ENCODE measurements at regions not wholly inside any gene's neighbourhood (a gene's known extent, or its start where the extent isn't known, plus 50 kb on each side); places are given as distances from the start of the nearest gene placed in this dataset.

DNA sequence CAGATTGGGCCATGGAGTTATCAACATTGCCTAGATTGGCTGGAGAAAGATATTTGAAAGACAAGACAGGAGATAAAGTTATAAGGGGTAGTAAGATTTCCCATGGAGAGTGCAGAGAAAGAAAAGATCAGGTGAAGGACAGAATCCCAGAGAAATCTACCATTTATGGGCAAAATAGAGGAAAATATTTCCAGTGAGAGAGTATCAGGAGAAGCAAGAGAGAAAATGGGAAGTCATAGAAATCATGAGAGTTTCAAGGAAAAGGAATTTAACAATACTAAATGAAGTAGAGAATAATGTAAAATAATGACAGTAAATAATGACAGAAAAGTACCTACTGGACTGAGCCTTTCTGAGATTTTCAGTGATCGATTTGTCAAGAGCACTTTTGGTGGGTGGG is 447.6 kb upstream of the CHST9 start:
- TF ChIP-seq POLR2A (IDR thresholded peaks at IDR 0.05): no peak
- TF ChIP-seq, protein P1, sequence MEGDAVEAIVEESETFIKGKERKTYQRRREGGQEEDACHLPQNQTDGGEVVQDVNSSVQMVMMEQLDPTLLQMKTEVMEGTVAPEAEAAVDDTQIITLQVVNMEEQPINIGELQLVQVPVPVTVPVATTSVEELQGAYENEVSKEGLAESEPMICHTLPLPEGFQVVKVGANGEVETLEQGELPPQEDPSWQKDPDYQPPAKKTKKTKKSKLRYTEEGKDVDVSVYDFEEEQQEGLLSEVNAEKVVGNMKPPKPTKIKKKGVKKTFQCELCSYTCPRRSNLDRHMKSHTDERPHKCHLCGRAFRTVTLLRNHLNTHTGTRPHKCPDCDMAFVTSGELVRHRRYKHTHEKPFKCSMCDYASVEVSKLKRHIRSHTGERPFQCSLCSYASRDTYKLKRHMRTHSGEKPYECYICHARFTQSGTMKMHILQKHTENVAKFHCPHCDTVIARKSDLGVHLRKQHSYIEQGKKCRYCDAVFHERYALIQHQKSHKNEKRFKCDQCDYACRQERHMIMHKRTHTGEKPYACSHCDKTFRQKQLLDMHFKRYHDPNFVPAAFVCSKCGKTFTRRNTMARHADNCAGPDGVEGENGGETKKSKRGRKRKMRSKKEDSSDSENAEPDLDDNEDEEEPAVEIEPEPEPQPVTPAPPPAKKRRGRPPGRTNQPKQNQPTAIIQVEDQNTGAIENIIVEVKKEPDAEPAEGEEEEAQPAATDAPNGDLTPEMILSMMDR (IDR thresholded peaks at IDR 0.05): no peak
